ENCODE measurements at regions not wholly inside any gene's neighbourhood (a gene's known extent, or its start where the extent isn't known, plus 50 kb on each side); places are given as distances from the start of the nearest gene placed in this dataset.
"Not testable (repeated sequence)": the region's sequence is repeated elsewhere in the genome, so short reads cannot be mapped to it uniquely, and the experiment has no call there.

GRCh38 chr14:98924046-98924445 lies 348.0 kb downstream of the BCL11B start:
- DNase-seq = no peak

- DNase-seq = no peak
Measured at GRCh38 chr14:98925354-98926040, 346.5 kb downstream of the BCL11B start.

- DNase-seq = no peak
Measured at GRCh38 chr14:98926146-98926545, 345.9 kb downstream of the BCL11B start.

GRCh38 chr14:98926801-98927200 lies 345.2 kb downstream of the BCL11B start:
- no peak for DNase-seq

GRCh38 chr14:98927986-98928385 lies 344.0 kb downstream of the BCL11B start:
- no peak for DNase-seq

- no peak for DNase-seq
Measured at GRCh38 chr14:98928418-98928817, 343.6 kb downstream of the BCL11B start.

GRCh38 chr14:98931126-98931525 lies 340.9 kb downstream of the BCL11B start:
- DNase-seq = no peak

- no peak for DNase-seq
Measured at GRCh38 chr14:98931911-98932310, 340.1 kb downstream of the BCL11B start.

- no peak for DNase-seq
Measured at GRCh38 chr14:98932431-98933325, 339.3 kb downstream of the BCL11B start.

- DNase-seq = not testable (repeated sequence)
Measured at GRCh38 chr14:98934569-98934968, 337.4 kb downstream of the BCL11B start.

GRCh38 chr14:98935921-98936320 lies 336.1 kb downstream of the BCL11B start:
- no peak for DNase-seq

- no peak for DNase-seq
Measured at GRCh38 chr14:98937021-98937420, 335.0 kb downstream of the BCL11B start.

- DNase-seq = no peak
Measured at GRCh38 chr14:98937712-98938505, 334.1 kb downstream of the BCL11B start.

GRCh38 chr14:98940693-98941437 lies 331.1 kb downstream of the BCL11B start:
- DNase-seq = no peak

- no peak for DNase-seq
Measured at GRCh38 chr14:98941481-98941880, 330.5 kb downstream of the BCL11B start.

GRCh38 chr14:98943907-98944306 lies 328.1 kb downstream of the BCL11B start:
- DNase-seq = no peak

- no peak for DNase-seq
Measured at GRCh38 chr14:98944989-98945388, 327.0 kb downstream of the BCL11B start.

GRCh38 chr14:98945611-98946570 lies 326.1 kb downstream of the BCL11B start:
- DNase-seq = no peak

- DNase-seq = no peak
Measured at GRCh38 chr14:98946940-98947339, 325.1 kb downstream of the BCL11B start.

- no peak for DNase-seq
Measured at GRCh38 chr14:98947911-98948595, 323.9 kb downstream of the BCL11B start.

- DNase-seq = no peak
Measured at GRCh38 chr14:98949051-98949450, 322.9 kb downstream of the BCL11B start.
